IPS-20b (cell line): ENCODE measurements at regions not wholly inside any gene's neighbourhood (a gene's known extent, or its start where the extent isn't known, plus 50 kb on each side); places are given as distances from the start of the nearest gene placed in this dataset.
A peak's percentile ranks its signal among the peaks of the same experiment; 100 is the strongest.

ENCODE experiments used
- H3K27ac ChIP-seq: one replicate; pipeline ENCODE4 v1.5.1; 2013; ENCODE audit warnings: low read length
- H3K27me3 ChIP-seq: 2 replicates; pipeline ENCODE4 v1.6.1; 2013; ENCODE audit warnings: mild to moderate bottlenecking, low read length, inconsistent platforms; ENCODE audit not compliant: insufficient read depth
- H3K36me3 ChIP-seq: 2 replicates; pipeline ENCODE4 v1.6.1; 2013; ENCODE audit warnings: low read depth, mild to moderate bottlenecking, inconsistent platforms, low read length, moderate library complexity; ENCODE audit not compliant: insufficient read depth
- H3K4me1 ChIP-seq: 2 replicates; pipeline ENCODE4 v1.6.1; 2013; ENCODE audit warnings: mild to moderate bottlenecking, control low read depth, inconsistent platforms, low read length, moderate library complexity; ENCODE audit not compliant: insufficient read depth
- H3K4me3 ChIP-seq: 2 replicates; pipeline ENCODE4 v1.5.1; 2013; ENCODE audit warnings: mild to moderate bottlenecking, low read length, inconsistent platforms
- H3K9ac ChIP-seq: 2 replicates; pipeline ENCODE4 v1.6.1; 2013; ENCODE audit warnings: low read depth, mild to moderate bottlenecking, inconsistent platforms, low read length, moderate library complexity
- H3K9me3 ChIP-seq: 2 replicates; pipeline ENCODE4 v1.6.1; 2013; ENCODE audit warnings: mild to moderate bottlenecking, low read depth, low read length, inconsistent platforms; ENCODE audit not compliant: insufficient read depth

- Histone ChIP-seq H3K9me3 (no peaks in the 10 kb centered on the region), H3K36me3 (no peaks in the 10 kb centered on the region), H3K4me3 (peak overlapping the region; percentile 42), H3K9ac (no peak overlapping the region), H3K4me1 (peaks cover 51% of the 10 kb centered on the region), H3K27ac (no peak overlapping the region), H3K27me3 (peaks cover 4% of the 10 kb centered on the region; the same call in 1 of the 2 replicates)
Observed at GRCh38 chr2:221708902-221709301, 136.8 kb upstream of the EPHA4 start.

- no peak overlapping the region for H3K27ac ChIP-seq
Observed at GRCh38 chr2:221705185-221705877, 133.2 kb upstream of the EPHA4 start.

GRCh38 chr2:221704442-221704841 lies 132.3 kb upstream of the EPHA4 start:
- H3K4me1 ChIP-seq = peaks cover 32% of the 10 kb centered on the region
- no peak overlapping the region for H3K27ac ChIP-seq
- no peaks in the 10 kb centered on the region for H3K36me3 ChIP-seq
- no peak overlapping the region for H3K4me3 ChIP-seq
- H3K9me3 ChIP-seq = no peaks in the 10 kb centered on the region
- peaks cover 4% of the 10 kb centered on the region; the same call in 1 of the 2 replicates for H3K27me3 ChIP-seq
- no peak overlapping the region for H3K9ac ChIP-seq

More at GRCh38 chr2:221705185-221705877, 133.2 kb upstream of the EPHA4 start:
- Histone ChIP-seq H3K9me3 (no peaks in the 10 kb centered on the region), H3K36me3 (no peaks in the 10 kb centered on the region), H3K4me3 (no peak overlapping the region), H3K27me3 (peaks cover 4% of the 10 kb centered on the region; the same call in 1 of the 2 replicates), H3K9ac (no peak overlapping the region), H3K4me1 (peaks cover 41% of the 10 kb centered on the region)

GRCh38 chr2:221693365-221693764 lies 121.3 kb upstream of the EPHA4 start:
- H3K27me3 ChIP-seq = no peaks in the 10 kb centered on the region
- no peak overlapping the region for H3K4me3 ChIP-seq
- H3K9ac ChIP-seq = no peak overlapping the region
- no peaks in the 10 kb centered on the region for H3K36me3 ChIP-seq
- H3K4me1 ChIP-seq = 0 out of 2 replicates have a peak, but pooled peaks cover 2% of the 10 kb centered on the region
- no peaks in the 10 kb centered on the region for H3K9me3 ChIP-seq
- no peak overlapping the region for H3K27ac ChIP-seq

- Histone ChIP-seq H3K9me3 (no peaks in the 10 kb centered on the region), H3K36me3 (no peaks in the 10 kb centered on the region), H3K27me3 (no peaks in the 10 kb centered on the region), H3K4me3 (no peak overlapping the region), H3K27ac (no peak overlapping the region), H3K4me1 (0 out of 2 replicates have a peak, but pooled peaks cover 2% of the 10 kb centered on the region), H3K9ac (no peak overlapping the region)
Observed at GRCh38 chr2:221691571-221691970, 119.5 kb upstream of the EPHA4 start.

GRCh38 chr2:221689140-221689539 lies 117.0 kb upstream of the EPHA4 start:
- H3K27ac ChIP-seq = no peak overlapping the region
- no peak overlapping the region for H3K4me3 ChIP-seq
- H3K9me3 ChIP-seq = no peaks in the 10 kb centered on the region
- H3K27me3 ChIP-seq = no peaks in the 10 kb centered on the region
- H3K4me1 ChIP-seq = 0 out of 2 replicates have a peak, but pooled peaks cover 2% of the 10 kb centered on the region
- no peaks in the 10 kb centered on the region for H3K36me3 ChIP-seq
- H3K9ac ChIP-seq = no peak overlapping the region

- H3K9me3 ChIP-seq = no peaks in the 10 kb centered on the region
- peaks cover 22% of the 10 kb centered on the region for H3K4me1 ChIP-seq
- H3K27ac ChIP-seq = no peak overlapping the region
Observed at GRCh38 chr2:221680548-221680947, 108.4 kb upstream of the EPHA4 start.

GRCh38 chr2:221677688-221678087 lies 105.6 kb upstream of the EPHA4 start:
- no peak overlapping the region for H3K9ac ChIP-seq

More at GRCh38 chr2:221680548-221680947, 108.4 kb upstream of the EPHA4 start:
- Histone ChIP-seq H3K36me3 (no peaks in the 10 kb centered on the region), H3K27me3 (no peaks in the 10 kb centered on the region), H3K4me3 (no peak overlapping the region), H3K9ac (no peak overlapping the region)

GRCh38 chr2:221676566-221677172 lies 104.6 kb upstream of the EPHA4 start:
- H3K27me3 ChIP-seq = no peaks in the 10 kb centered on the region
- H3K36me3 ChIP-seq = no peaks in the 10 kb centered on the region
- H3K4me3 ChIP-seq = no peak overlapping the region
- H3K9me3 ChIP-seq = no peaks in the 10 kb centered on the region
- H3K27ac ChIP-seq = no peak overlapping the region
- no peak overlapping the region for H3K9ac ChIP-seq
- peaks cover 26% of the 10 kb centered on the region for H3K4me1 ChIP-seq

More at GRCh38 chr2:221677688-221678087, 105.6 kb upstream of the EPHA4 start:
- Histone ChIP-seq H3K4me1 (peaks cover 26% of the 10 kb centered on the region), H3K4me3 (0 out of 2 replicates have a peak overlapping the region, but pooled peaks have one; percentile 20), H3K9me3 (no peaks in the 10 kb centered on the region), H3K27ac (no peak overlapping the region), H3K27me3 (no peaks in the 10 kb centered on the region), H3K36me3 (no peaks in the 10 kb centered on the region)

- no peak overlapping the region for H3K27ac ChIP-seq
- no peaks in the 10 kb centered on the region for H3K36me3 ChIP-seq
- no peak overlapping the region for H3K9ac ChIP-seq
- H3K9me3 ChIP-seq = no peaks in the 10 kb centered on the region
- H3K4me1 ChIP-seq = peaks cover 26% of the 10 kb centered on the region
- H3K4me3 ChIP-seq = no peak overlapping the region
- no peaks in the 10 kb centered on the region for H3K27me3 ChIP-seq
Observed at GRCh38 chr2:221675201-221675908, 103.3 kb upstream of the EPHA4 start.

- Histone ChIP-seq H3K27me3 (no peaks in the 10 kb centered on the region), H3K27ac (no peak overlapping the region), H3K4me3 (no peak overlapping the region), H3K9ac (no peak overlapping the region), H3K36me3 (no peaks in the 10 kb centered on the region), H3K9me3 (no peaks in the 10 kb centered on the region), H3K4me1 (peaks cover 21% of the 10 kb centered on the region; the same call in 1 of the 2 replicates)
Observed at GRCh38 chr2:221674446-221674845, 102.3 kb upstream of the EPHA4 start.
